K562 (cell line): ENCODE measurements at regions not wholly inside any gene's neighbourhood (a gene's known extent, or its start where the extent isn't known, plus 50 kb on each side); places are given as distances from the start of the nearest gene placed in this dataset.
"Not testable (repeated sequence)": the region's sequence is repeated elsewhere in the genome, so short reads cannot be mapped to it uniquely, and the experiment has no call there.

Source experiments
- ATAC-seq: fragments of 200-7000 bp; cut with Tn5 transposase; 3 replicates; pipeline ENCODE4 v1.9.1; 2020; ENCODE audit warnings: moderate library complexity
- BruUV-seq: library from RNA; stranded (reverse); fragments of 400-500 nt; replicated peaks from 2 replicates; lab custom pipeline; 2021; lab: Mats Ljungman, UMichigan
- CTCF ChIA-PET: fragments of 300-600 bp; formaldehyde crosslinking; extraction: SDS; loops from one replicate; lab custom pipeline; 2021; ENCODE audit warnings: low intra/inter-chr PET ratio; lab: Yijun Ruan, JAX
- POLR2A ChIA-PET: fragments of 300-600, 350-650 bp; sonication (Branson Sonifier 250); formaldehyde crosslinking; extraction: SDS; loops from one replicate; lab custom pipeline; 2021; ENCODE audit warnings: antibody characterized with exemption, inconsistent platforms; lab: Yijun Ruan, JAX
- DNase-seq, 4 experiments: peaks; one replicate each; pipeline versions ENCODE4 v3.0.0 to v3.0.0-alpha.2; 2011 to 2018; ENCODE audit warnings: low spot score in 3 of 4, mixed read lengths in 3 of 4; ENCODE audit errors: extremely low read depth in 1 of 4
- FAIRE-seq: peaks from 2 replicates; lab custom pipeline; 2011; peaks lifted over from hg19 to GRCh38; lab: Jason Lieb, UNC
- H2AFZ ChIP-seq: 2 replicates; pipeline ENCODE4 v1.6.0; 2011; ENCODE audit warnings: low read depth, low read length, control low read depth, inconsistent platforms
- H3K27ac ChIP-seq: fragments of 200-600 bp; 3 replicates; pipeline ENCODE4 v1.8.0; 2011; ENCODE audit warnings: low read depth, mild to moderate bottlenecking, control low read depth, inconsistent platforms, low read length, moderate library complexity, mixed read lengths; ENCODE audit errors: extremely low read depth
- H3K27me3 ChIP-seq, 2 experiments: fragments of 300-600 bp in 1 of 2; 2 replicates in 1 of 2; 3 replicates in 1 of 2; pipeline versions ENCODE4 v1.6.0 to v1.8.0; 2011; ENCODE audit warnings: inconsistent platforms in 2 of 2, low read length in 2 of 2, mild to moderate bottlenecking in 1 of 2, mixed read lengths in 1 of 2, moderate library complexity in 1 of 2; ENCODE audit not compliant: control insufficient read depth in 2 of 2, insufficient read depth in 2 of 2
- H3K36me3 ChIP-seq: fragments of 300-600 bp; 3 replicates; pipeline ENCODE4 v1.8.0; 2011; ENCODE audit warnings: mild to moderate bottlenecking, low read length, inconsistent platforms; ENCODE audit not compliant: control insufficient read depth, insufficient read depth
- H3K4me1 ChIP-seq, 2 experiments: fragments of 200-600 bp in 1 of 2; replicated peaks in 1 of 2; 2 replicates in 1 of 2; 3 replicates in 1 of 2; pipeline versions ENCODE4 v1.5.1 to v1.8.0; 2011; ENCODE audit warnings: inconsistent platforms in 2 of 2, low read length in 2 of 2, mild to moderate bottlenecking in 1 of 2, mixed read lengths in 1 of 2, moderate library complexity in 1 of 2; ENCODE audit not compliant: control insufficient read depth in 2 of 2, insufficient read depth in 2 of 2
- H3K4me2 ChIP-seq: 2 replicates; pipeline ENCODE4 v1.6.1; 2011; ENCODE audit warnings: low read length, control low read depth, inconsistent platforms, mixed read lengths; ENCODE audit not compliant: insufficient read depth
- H3K4me3 ChIP-seq: fragments of 200-600 bp; sonication (generic), shearing (Covaris generic); 2 replicates; pipeline ENCODE4 v1.5.1; 2016; ENCODE audit warnings: control low read depth, inconsistent platforms
- H3K79me2 ChIP-seq: fragments of 200-600 bp; 3 replicates; pipeline ENCODE4 v1.8.0; 2011; ENCODE audit warnings: low read length, inconsistent platforms; ENCODE audit not compliant: control insufficient read depth, insufficient read depth
- H3K9ac ChIP-seq, 2 experiments: 2 replicates each; pipeline versions ENCODE4 v1.6.0 to v1.6.1; 2011; ENCODE audit warnings: low read depth in 2 of 2, low read length in 2 of 2, control low read depth in 1 of 2, inconsistent platforms in 1 of 2, mild to moderate bottlenecking in 1 of 2, mixed read lengths in 1 of 2; ENCODE audit not compliant: insufficient read depth in 1 of 2
- H3K9me1 ChIP-seq: one replicate; pipeline ENCODE4 v1.6.0; 2011; ENCODE audit warnings: inconsistent platforms, mild to moderate bottlenecking, low read length, moderate library complexity; ENCODE audit not compliant: control insufficient read depth, insufficient read depth
- H3K9me3 ChIP-seq: replicated peaks from 2 replicates; pipeline ENCODE4 v1.5.1; 2011; ENCODE audit warnings: low read depth, low read length, inconsistent platforms; ENCODE audit not compliant: control insufficient read depth, insufficient read depth
- H4K20me1 ChIP-seq: replicated peaks from 2 replicates; pipeline ENCODE4 v1.6.1; 2011; ENCODE audit warnings: low read length, inconsistent platforms, mixed read lengths; ENCODE audit not compliant: control insufficient read depth, insufficient read depth
- FOXA1 ChIP-seq: fragments of 450-650 bp; IDR thresholded peaks from 2 replicates; pipeline ENCODE4 v1.6.1; 2016; ENCODE audit warnings: mild to moderate bottlenecking, borderline replicate concordance
- MXD1 ChIP-seq: fragments of 250-450 bp; sonication (Bioruptor Pico); IDR thresholded peaks from 2 replicates; pipeline ENCODE4 v1.8.0; 2021; ENCODE audit warnings: borderline replicate concordance, mild to moderate bottlenecking, moderate library complexity; ENCODE audit not compliant: poor library complexity, severe bottlenecking
- PHF8 ChIP-seq: fragments of 200-600 bp; sonication (generic); IDR thresholded peaks from 2 replicates; pipeline ENCODE4 v1.6.1; 2012; ENCODE audit warnings: mixed run types, mild to moderate bottlenecking, inconsistent platforms, low read length, moderate library complexity, borderline replicate concordance
- SUPT5H ChIP-seq: fragments of 450-650 bp; IDR thresholded peaks from 2 replicates; pipeline ENCODE4 v1.6.1; 2016
- TEAD2 ChIP-seq: fragments of 450-650 bp; IDR thresholded peaks from 2 replicates; pipeline ENCODE4 v1.6.1; 2016; ENCODE audit warnings: missing genetic modification characterization, control low read depth, missing compliant biosample characterization
- ZNF274 ChIP-seq: IDR thresholded peaks from 2 replicates; pipeline ENCODE4 v1.6.1; 2011; ENCODE audit warnings: low read depth, mild to moderate bottlenecking, low read length, moderate library complexity, borderline replicate concordance
- ZNF354B ChIP-seq: fragments of 250-450 bp; sonication (Bioruptor Pico); IDR thresholded peaks from 2 replicates; pipeline ENCODE4 v1.4.0; 2020
- WGBS: fragments of 100-300 bp; shearing (Covaris generic); methylation state at CpG from one replicate; pipeline ENCODE4 v1.1.6; 2016; ENCODE audit warnings: low coverage, mixed read lengths; ENCODE audit not compliant: insufficient coverage; ENCODE audit errors: missing lambda C conversion rate; 5-methylcytosine and 5-hydroxymethylcytosine counted together
- in situ Hi-C: fragments of 300-500 bp; cut with MboI; formaldehyde crosslinking; loops from 4 replicates; pipeline ENCODE4 v1.15.0; 2018; ENCODE audit warnings: inconsistent platforms, mixed read lengths
- intact Hi-C: fragments of 100-400 bp; cut with micrococcal nuclease; formaldehyde crosslinking; loops from 2 replicates; pipeline ENCODE4 v1.14.2; 2022

GRCh38 chr4:165571476-165571875, 192.7 kb downstream of the CPE start:
- CTCF ChIA-PET, H3K36me3 ChIP-seq: not testable (repeated sequence)

GRCh38 chr4:165580351-165580905, 201.6 kb downstream of the CPE start:
- Histone ChIP-seq H3K27ac (no peak overlapping the region), H3K9me3 (no peaks in the 10 kb centered on the region), H3K79me2 (no peaks in the 10 kb centered on the region), H3K4me1 (no peaks in the 10 kb centered on the region), H3K9me1 (no peaks in the 10 kb centered on the region), H4K20me1 (no peaks in the 10 kb centered on the region), H3K9ac (no peak overlapping the region), H3K36me3 (no peaks in the 10 kb centered on the region), H3K4me3 (no peak overlapping the region), H2AFZ (no peak overlapping the region), H3K4me2 (no peak overlapping the region), H3K27me3 (no peaks in the 10 kb centered on the region)
- TF ChIP-seq ZNF354B (CRISPR knock-in tag) = no peak
- no peak for TF ChIP-seq PHF8
- no peak for TF ChIP-seq SUPT5H
- TF ChIP-seq FOXA1 = no peak
- no peak for TF ChIP-seq ZNF274
- TF ChIP-seq MXD1 (CRISPR knock-in tag) = no peak
- no peak for TF ChIP-seq TEAD2 (tag)
- ChIA-PET CTCF (no interaction called here), POLR2A (no interaction called here)
- ATAC-seq (no peak), FAIRE-seq (no peak), DNase-seq (no peak)
- BruUV-seq = no TSS peak
- intact Hi-C loops = no loop called here
- in situ Hi-C loops = no loop called here
- 0% methylated on average over 4 of the region's 4 CpGs for WGBS

More at GRCh38 chr4:165571476-165571875, 192.7 kb downstream of the CPE start:
- DNase-seq, H3K79me2 ChIP-seq, in situ Hi-C loops, H3K9me1 ChIP-seq, H3K4me3 ChIP-seq, POLR2A ChIA-PET, H3K27me3 ChIP-seq, H4K20me1 ChIP-seq, H3K9ac ChIP-seq, H3K4me2 ChIP-seq, FAIRE-seq, BruUV-seq, intact Hi-C loops, H3K27ac ChIP-seq, ATAC-seq, H3K4me1 ChIP-seq, H2AFZ ChIP-seq, H3K9me3 ChIP-seq: not testable (repeated sequence)
- 7% methylated on average over 1 of the region's 1 CpG for WGBS
